Hepatocyte (in vitro differentiated cells): ENCODE measurements at regions not wholly inside any gene's neighbourhood (a gene's known extent, or its start where the extent isn't known, plus 50 kb on each side); places are given as distances from the start of the nearest gene placed in this dataset.
A peak's percentile ranks its signal among the peaks of the same experiment; 100 is the strongest.

Experiments
- DNase-seq: peaks from one replicate; pipeline ENCODE4 v3.0.0-alpha.2; 2016; ENCODE audit warnings: low spot score
- H2AFZ ChIP-seq: fragments of 200-600 bp; sonication (generic); 2 replicates; pipeline ENCODE4 v1.6.0; 2016; ENCODE audit warnings: antibody characterized with exemption, mild to moderate bottlenecking
- H3K27ac ChIP-seq: fragments of 200-600 bp; sonication (generic); 2 replicates; pipeline ENCODE4 v1.5.1; 2016; ENCODE audit warnings: mild to moderate bottlenecking
- H3K27me3 ChIP-seq: fragments of 200-600 bp; sonication (generic); 2 replicates; pipeline ENCODE4 v1.6.1; 2016
- H3K36me3 ChIP-seq: fragments of 200-600 bp; sonication (generic); replicated peaks from 2 replicates; pipeline ENCODE4 v1.5.1; 2016; ENCODE audit warnings: low read depth; ENCODE audit not compliant: insufficient read depth
- H3K4me1 ChIP-seq: fragments of 200-600 bp; sonication (generic); 2 replicates; pipeline ENCODE4 v1.5.1; 2016; ENCODE audit warnings: mild to moderate bottlenecking, moderate library complexity; ENCODE audit not compliant: insufficient read depth
- H3K4me2 ChIP-seq: fragments of 200-600 bp; sonication (generic); 2 replicates; pipeline ENCODE4 v1.6.0; 2016
- H3K4me3 ChIP-seq: fragments of 200-600 bp; sonication (generic); 2 replicates; pipeline ENCODE4 v1.5.1; 2016; ENCODE audit warnings: mild to moderate bottlenecking
- H3K79me2 ChIP-seq: fragments of 200-600 bp; sonication (generic); 2 replicates; pipeline ENCODE4 v1.6.0; 2017; ENCODE audit warnings: mild to moderate bottlenecking
- H3K9me2 ChIP-seq: fragments of 200-600 bp; sonication (generic); replicated peaks from 2 replicates; pipeline ENCODE4 v1.6.0; 2017; ENCODE audit warnings: mild to moderate bottlenecking; ENCODE audit not compliant: insufficient read depth
- H3K9me3 ChIP-seq: fragments of 200-600 bp; sonication (generic); 2 replicates; pipeline ENCODE4 v1.5.1; 2016; ENCODE audit warnings: low read depth, mild to moderate bottlenecking
- H4K20me1 ChIP-seq: fragments of 200-600 bp; sonication (generic); 2 replicates; pipeline ENCODE4 v1.6.0; 2016; ENCODE audit warnings: mild to moderate bottlenecking; ENCODE audit not compliant: insufficient read depth, poor library complexity, severe bottlenecking
- EZH2 ChIP-seq: fragments of 200-600 bp; sonication (generic); IDR thresholded peaks from 2 replicates; pipeline ENCODE4 v1.6.1; 2016; ENCODE audit warnings: antibody characterized with exemption, mild to moderate bottlenecking, borderline replicate concordance
- EZH2phosphoT487 ChIP-seq: fragments of 200-600 bp; sonication (generic); IDR thresholded peaks from one replicate; pipeline ENCODE4 v1.6.1; 2018; ENCODE audit warnings: antibody characterized with exemption, mild to moderate bottlenecking, low read depth, moderate library complexity; ENCODE audit not compliant: unreplicated experiment, severe bottlenecking
- WGBS: methylation state at CpG from one replicate; pipeline ENCODE4 v1.1.6; 2016; ENCODE audit warnings: low lambda C conversion rate; ENCODE audit errors: missing lambda C conversion rate; 5-methylcytosine and 5-hydroxymethylcytosine counted together
- TF ChIP-seq, protein P1 (sequence below): fragments of 200-600 bp; sonication (generic); IDR thresholded peaks from 2 replicates; pipeline ENCODE4 v1.5.1; 2016; ENCODE audit warnings: antibody characterized with exemption, mild to moderate bottlenecking; ENCODE audit not compliant: poor library complexity

DNA sequence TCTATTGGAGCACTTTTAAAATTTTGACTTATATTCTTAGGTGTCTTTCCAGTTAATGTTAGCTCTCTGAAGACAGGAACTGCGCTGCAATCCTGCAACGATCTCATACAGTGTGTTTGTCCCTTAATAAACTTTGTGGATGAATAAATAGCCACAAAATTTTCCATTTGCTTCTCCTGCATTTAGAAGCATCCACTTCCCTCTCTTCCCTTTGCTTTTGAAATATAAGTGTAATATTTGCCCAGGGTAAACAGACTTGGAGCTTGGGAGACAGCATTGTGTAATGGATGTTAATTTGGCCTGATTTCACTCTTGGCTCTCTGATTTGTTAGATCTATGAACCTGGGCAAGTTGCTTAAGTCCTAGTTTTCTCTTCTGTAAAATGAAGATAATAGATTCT is 58.2 kb upstream of the CD28 start:
- Histone ChIP-seq H3K36me3 (no peaks in the 10 kb centered on the region), H3K4me2 (peak overlapping the region; percentile 4), H3K9me3 (no peaks in the 10 kb centered on the region), H3K27ac (peak overlapping the region; percentile 33), H3K9me2 (no peaks in the 10 kb centered on the region), H3K4me1 (peaks cover 32% of the 10 kb centered on the region), H2AFZ (no peak overlapping the region), H3K4me3 (no peak overlapping the region), H3K27me3 (no peaks in the 10 kb centered on the region), H3K79me2 (no peaks in the 10 kb centered on the region), H4K20me1 (no peaks in the 10 kb centered on the region)
- TF ChIP-seq, protein P1, sequence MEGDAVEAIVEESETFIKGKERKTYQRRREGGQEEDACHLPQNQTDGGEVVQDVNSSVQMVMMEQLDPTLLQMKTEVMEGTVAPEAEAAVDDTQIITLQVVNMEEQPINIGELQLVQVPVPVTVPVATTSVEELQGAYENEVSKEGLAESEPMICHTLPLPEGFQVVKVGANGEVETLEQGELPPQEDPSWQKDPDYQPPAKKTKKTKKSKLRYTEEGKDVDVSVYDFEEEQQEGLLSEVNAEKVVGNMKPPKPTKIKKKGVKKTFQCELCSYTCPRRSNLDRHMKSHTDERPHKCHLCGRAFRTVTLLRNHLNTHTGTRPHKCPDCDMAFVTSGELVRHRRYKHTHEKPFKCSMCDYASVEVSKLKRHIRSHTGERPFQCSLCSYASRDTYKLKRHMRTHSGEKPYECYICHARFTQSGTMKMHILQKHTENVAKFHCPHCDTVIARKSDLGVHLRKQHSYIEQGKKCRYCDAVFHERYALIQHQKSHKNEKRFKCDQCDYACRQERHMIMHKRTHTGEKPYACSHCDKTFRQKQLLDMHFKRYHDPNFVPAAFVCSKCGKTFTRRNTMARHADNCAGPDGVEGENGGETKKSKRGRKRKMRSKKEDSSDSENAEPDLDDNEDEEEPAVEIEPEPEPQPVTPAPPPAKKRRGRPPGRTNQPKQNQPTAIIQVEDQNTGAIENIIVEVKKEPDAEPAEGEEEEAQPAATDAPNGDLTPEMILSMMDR = no peak
- 74% methylated on average over 2 of the region's 2 CpGs for WGBS
- DNase-seq = peak; percentile 30

DNA sequence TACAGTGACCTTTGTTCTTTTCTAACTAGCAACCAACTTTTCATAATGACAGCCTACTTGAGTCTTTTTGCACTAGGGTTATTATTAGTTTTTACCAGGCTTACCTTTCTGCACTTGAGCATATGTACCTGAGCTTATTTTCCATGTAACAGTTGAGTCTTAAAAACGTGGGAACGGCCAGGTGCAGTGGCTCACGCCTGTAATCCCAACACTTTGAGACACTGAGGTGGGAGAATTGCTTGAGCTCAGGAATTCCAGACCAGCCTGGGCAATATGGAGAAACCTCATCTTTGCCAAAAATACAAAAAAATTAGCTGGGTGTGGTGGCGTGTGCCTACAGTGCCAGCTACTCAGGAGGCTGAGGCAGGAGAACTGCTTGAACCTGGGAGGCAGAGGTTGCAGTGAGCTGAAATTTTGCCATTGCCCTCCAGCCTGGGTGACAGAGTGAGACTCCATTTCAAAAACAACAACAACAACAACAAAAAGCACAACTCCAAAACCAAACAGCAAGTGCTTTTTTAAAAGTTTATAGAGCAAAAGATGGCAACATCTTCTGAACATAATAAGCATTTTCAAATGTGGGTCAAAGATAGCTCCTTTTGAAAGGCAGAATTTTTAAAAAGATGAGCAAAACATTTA is 57.1 kb upstream of the CD28 start:
- H4K20me1 ChIP-seq = no peaks in the 10 kb centered on the region
- no peaks in the 10 kb centered on the region for H3K9me3 ChIP-seq
- 78% methylated on average over 4 of the region's 4 CpGs for WGBS
- no peaks in the 10 kb centered on the region for H3K79me2 ChIP-seq
- no peak overlapping the region for H2AFZ ChIP-seq
- no peak overlapping the region for H3K4me2 ChIP-seq
- H3K9me2 ChIP-seq = no peaks in the 10 kb centered on the region
- H3K27ac ChIP-seq = peak overlapping the region; percentile 1
- H3K4me1 ChIP-seq = peaks cover 32% of the 10 kb centered on the region
- no peaks in the 10 kb centered on the region for H3K36me3 ChIP-seq
- H3K4me3 ChIP-seq = no peak overlapping the region
- no peak for DNase-seq
- H3K27me3 ChIP-seq = no peaks in the 10 kb centered on the region
- no peak for TF ChIP-seq EZH2
- TF ChIP-seq EZH2phosphoT487 = no peak
- TF ChIP-seq, protein P1 = no peak

DNA sequence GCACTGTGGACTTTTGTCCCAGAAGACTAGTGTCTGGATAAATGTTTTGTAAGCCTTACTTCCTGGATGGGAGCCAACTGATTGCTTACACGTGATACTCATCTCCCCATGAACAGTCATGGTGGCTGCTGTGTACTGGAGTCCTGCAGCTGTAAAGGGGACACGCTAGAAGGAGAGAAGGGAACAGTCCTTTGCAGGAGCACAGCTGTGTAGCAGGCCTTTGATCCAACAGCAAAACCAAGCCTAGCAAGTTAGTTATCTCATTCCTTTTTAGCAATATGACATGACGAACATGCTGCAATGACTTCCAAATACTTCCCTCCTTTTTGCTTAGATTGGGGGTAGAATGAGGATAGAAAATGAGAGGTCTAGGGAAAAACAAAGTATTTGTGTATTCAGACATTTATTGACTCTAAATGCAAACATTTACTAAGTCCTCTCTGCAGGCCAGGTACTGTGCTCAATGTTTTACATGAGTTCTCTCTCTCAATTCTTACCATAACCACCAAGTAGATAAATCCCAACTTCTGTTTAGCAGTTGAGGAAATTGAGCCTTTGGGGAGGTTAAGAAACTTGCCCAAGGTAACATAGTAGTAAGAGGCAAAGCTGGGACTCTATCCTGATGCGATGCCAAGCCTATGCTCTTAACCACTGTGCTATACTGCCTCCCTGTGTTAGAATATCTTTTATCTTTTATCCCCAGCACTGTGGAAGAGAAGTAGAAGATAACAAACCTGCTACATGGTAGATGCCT is 55.4 kb upstream of the CD28 start:
- H3K9me2 ChIP-seq = no peaks in the 10 kb centered on the region
- peak overlapping the region; percentile 29 for H3K4me2 ChIP-seq
- no peaks in the 10 kb centered on the region for H3K27me3 ChIP-seq
- H2AFZ ChIP-seq = no peak overlapping the region
- peaks cover 36% of the 10 kb centered on the region for H3K4me1 ChIP-seq
- no peaks in the 10 kb centered on the region for H4K20me1 ChIP-seq
- no peak overlapping the region for H3K4me3 ChIP-seq
- peak overlapping the region; percentile 93 for H3K27ac ChIP-seq
- no peaks in the 10 kb centered on the region for H3K9me3 ChIP-seq
- no peaks in the 10 kb centered on the region for H3K36me3 ChIP-seq
- no peak for TF ChIP-seq EZH2
- TF ChIP-seq, protein P1 = peak; percentile 45
- no peaks in the 10 kb centered on the region for H3K79me2 ChIP-seq
- WGBS = 54% methylated on average over 4 of the region's 4 CpGs
- peak; percentile 85 for DNase-seq
